Muscle of leg (tissue), 3 donors: ENCODE measurements at regions not wholly inside any gene's neighbourhood (a gene's known extent, or its start where the extent isn't known, plus 50 kb on each side); places are given as distances from the start of the nearest gene placed in this dataset.
A peak's percentile ranks its signal among the peaks of the same experiment; 100 is the strongest.

ENCODE experiments used
- DNase-seq: peaks from one replicate; pipeline ENCODE4 v3.0.0; 2013
- H3K27ac ChIP-seq: one replicate; pipeline ENCODE4 v1.5.1; 2013; ENCODE audit warnings: mild to moderate bottlenecking, low read length, control low read depth
- H3K27me3 ChIP-seq: one replicate; pipeline ENCODE4 v1.6.1; 2013; ENCODE audit warnings: low read length; ENCODE audit not compliant: control insufficient read depth, insufficient read depth
- H3K36me3 ChIP-seq: one replicate; pipeline ENCODE4 v1.6.1; 2013; ENCODE audit warnings: low read length; ENCODE audit not compliant: control insufficient read depth, insufficient read depth
- H3K4me1 ChIP-seq: one replicate; pipeline ENCODE4 v1.6.1; 2013; ENCODE audit warnings: low read length; ENCODE audit not compliant: control insufficient read depth, insufficient read depth
- H3K4me3 ChIP-seq: one replicate; pipeline ENCODE4 v1.5.1; 2013; ENCODE audit warnings: low read length, control low read depth
- H3K9me3 ChIP-seq: replicated peaks from 2 replicates; pipeline ENCODE4 v1.6.1; 2013; ENCODE audit warnings: low read depth, low read length; ENCODE audit not compliant: control insufficient read depth
- WGBS: methylation state at CpG from one replicate; pipeline ENCODE4 v1.1.5; 2013; ENCODE audit warnings: missing lambda C conversion rate; ENCODE audit not compliant: insufficient coverage; 5-methylcytosine and 5-hydroxymethylcytosine counted together

GRCh38 chr18:72201032-72201431 lies 343.1 kb downstream of the CBLN2 start:
- no peaks in the 10 kb centered on the region for H3K9me3 ChIP-seq
- no peak overlapping the region for H3K4me3 ChIP-seq
- no peaks in the 10 kb centered on the region for H3K4me1 ChIP-seq
- no peaks in the 10 kb centered on the region for H3K36me3 ChIP-seq
- no peak for DNase-seq
- no peak overlapping the region for H3K27ac ChIP-seq
- no peaks in the 10 kb centered on the region for H3K27me3 ChIP-seq

DNA sequence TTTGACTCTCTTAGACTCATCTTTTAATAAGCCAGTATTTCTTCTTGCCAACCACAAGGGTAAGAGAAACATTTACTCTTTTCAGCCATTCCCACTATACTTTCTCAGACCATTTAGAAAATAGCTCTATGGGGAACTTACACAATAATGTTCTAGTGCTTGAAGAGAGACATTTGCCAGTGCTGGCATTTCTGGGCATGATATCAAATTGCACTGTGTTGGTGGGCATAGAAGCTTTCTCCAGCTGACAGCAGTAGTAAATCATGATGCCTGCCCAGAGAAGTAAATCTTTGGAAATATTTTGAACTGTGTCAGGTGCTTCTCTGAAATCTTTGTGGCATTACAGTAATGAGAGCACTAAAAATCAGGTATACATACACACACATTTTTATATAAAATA lies 346.6 kb downstream of the CBLN2 start:
- Histone ChIP-seq H3K27ac (no peak overlapping the region), H3K36me3 (no peaks in the 10 kb centered on the region), H3K4me3 (no peak overlapping the region), H3K9me3 (no peaks in the 10 kb centered on the region), H3K4me1 (no peaks in the 10 kb centered on the region), H3K27me3 (no peaks in the 10 kb centered on the region)
- peak; percentile 39 for DNase-seq

DNA sequence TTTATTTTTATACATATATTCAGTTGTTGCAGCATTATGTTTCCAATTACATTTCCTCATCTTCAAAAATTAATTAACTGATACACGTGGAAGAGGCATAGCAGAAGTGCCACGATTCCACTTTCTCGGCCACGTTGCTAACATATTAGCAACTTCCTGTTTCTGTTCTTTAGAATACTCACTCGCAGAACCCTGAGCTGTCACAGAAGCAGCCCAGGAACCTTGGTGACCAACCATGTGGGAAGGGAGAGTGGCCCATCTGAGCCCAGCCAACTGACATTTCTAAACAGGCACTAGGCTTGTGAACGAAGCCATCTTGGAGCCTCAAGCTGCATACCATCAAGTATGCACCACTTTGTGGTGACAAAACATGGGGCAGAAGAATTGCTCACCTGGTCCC lies 350.1 kb downstream of the CBLN2 start:
- no peak overlapping the region for H3K4me3 ChIP-seq
- H3K27me3 ChIP-seq: no peaks in the 10 kb centered on the region
- no peaks in the 10 kb centered on the region for H3K9me3 ChIP-seq
- H3K27ac ChIP-seq: no peak overlapping the region
- WGBS: 40% methylated on average over 1 of the region's 6 CpGs
- H3K36me3 ChIP-seq: no peaks in the 10 kb centered on the region
- no peaks in the 10 kb centered on the region for H3K4me1 ChIP-seq
- no peak for DNase-seq

GRCh38 chr18:72187956-72188355 lies 356.2 kb downstream of the CBLN2 start:
- no CpG with 5 or more reads among the region's 2 CpGs for WGBS
- DNase-seq: no peak
- H3K36me3 ChIP-seq: no peaks in the 10 kb centered on the region

GRCh38 chr18:72181241-72181764 lies 362.8 kb downstream of the CBLN2 start:
- no peak for DNase-seq
- Histone ChIP-seq H3K27me3 (no peaks in the 10 kb centered on the region), H3K4me1 (no peaks in the 10 kb centered on the region), H3K36me3 (no peaks in the 10 kb centered on the region), H3K9me3 (peaks cover 5% of the 10 kb centered on the region), H3K27ac (no peak overlapping the region), H3K4me3 (no peak overlapping the region)
- 67% methylated on average over 1 of the region's 4 CpGs for WGBS

More at GRCh38 chr18:72187956-72188355, 356.2 kb downstream of the CBLN2 start:
- H3K9me3 ChIP-seq: no peaks in the 10 kb centered on the region
- H3K27me3 ChIP-seq: no peaks in the 10 kb centered on the region
- no peak overlapping the region for H3K27ac ChIP-seq
- no peak overlapping the region for H3K4me3 ChIP-seq
- no peaks in the 10 kb centered on the region for H3K4me1 ChIP-seq

DNA sequence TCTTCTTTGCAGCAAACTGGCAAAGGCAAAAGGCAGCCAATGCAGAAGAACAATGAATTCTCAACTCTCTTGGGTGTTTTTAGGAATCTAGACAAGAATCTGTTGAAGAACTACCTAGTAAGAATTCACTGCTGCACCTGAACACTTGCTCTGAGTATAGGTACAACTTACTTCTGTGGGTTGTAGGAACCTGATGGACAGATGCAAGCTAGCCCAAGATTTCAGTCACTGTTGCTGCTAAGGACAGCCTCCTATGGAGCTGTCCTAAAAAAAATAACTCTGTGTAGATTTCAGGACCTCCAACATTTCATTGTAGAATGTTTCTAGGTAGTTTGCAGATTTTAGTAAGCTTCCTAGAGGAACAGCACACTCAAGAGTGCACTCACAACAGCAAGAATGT lies 363.5 kb downstream of the CBLN2 start:
- H3K27ac ChIP-seq: no peak overlapping the region
- no peaks in the 10 kb centered on the region for H3K36me3 ChIP-seq
- H3K27me3 ChIP-seq: no peaks in the 10 kb centered on the region
- no peak overlapping the region for H3K4me3 ChIP-seq
- DNase-seq: no peak
- no peaks in the 10 kb centered on the region for H3K4me1 ChIP-seq
- peaks cover 7% of the 10 kb centered on the region for H3K9me3 ChIP-seq

DNA sequence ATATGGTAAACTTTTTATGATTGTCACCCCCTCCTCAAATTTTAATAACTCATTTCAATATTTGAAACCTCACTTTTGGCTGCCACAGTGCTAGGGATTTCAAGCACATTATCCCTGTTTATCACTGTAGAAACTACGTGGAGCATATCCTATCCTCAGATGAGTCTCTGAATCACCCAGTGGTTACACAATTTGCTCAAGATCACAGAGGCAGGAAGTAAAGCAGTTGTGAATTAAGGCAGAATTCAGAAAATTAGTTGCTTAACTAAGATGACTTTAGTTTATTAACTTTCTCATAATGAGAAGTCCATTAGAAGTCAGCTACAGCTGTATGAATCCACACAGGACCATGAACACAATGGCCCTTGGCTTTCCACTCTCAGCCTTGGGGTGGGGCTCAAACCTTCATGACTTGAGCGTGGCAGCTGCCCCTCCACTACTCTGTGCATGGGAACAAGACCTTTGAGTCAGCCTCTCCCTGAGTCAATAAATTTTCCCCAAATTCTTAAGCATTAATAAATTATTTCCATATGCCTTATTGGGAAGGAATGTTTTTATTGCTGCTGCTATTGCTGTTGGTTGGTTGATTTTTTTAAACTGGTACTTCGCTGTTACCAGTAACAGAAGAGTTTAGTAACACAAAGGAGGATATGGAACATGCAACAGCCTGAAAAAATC lies 369.0 kb downstream of the CBLN2 start:
- no peak for DNase-seq
- WGBS: no CpG with 5 or more reads among the region's 3 CpGs

GRCh38 chr18:72171596-72171995 lies 372.5 kb downstream of the CBLN2 start:
- Histone ChIP-seq H3K27ac (no peak overlapping the region), H3K27me3 (no peaks in the 10 kb centered on the region), H3K4me1 (no peaks in the 10 kb centered on the region), H3K4me3 (no peak overlapping the region), H3K9me3 (peaks cover 4% of the 10 kb centered on the region), H3K36me3 (no peaks in the 10 kb centered on the region)
- no peak for DNase-seq
- WGBS: no CpG with 5 or more reads among the region's 2 CpGs

More for the DNA sequence above, 369.0 kb downstream of the CBLN2 start:
- H3K36me3 ChIP-seq: no peaks in the 10 kb centered on the region
- peaks cover 5% of the 10 kb centered on the region for H3K9me3 ChIP-seq
- H3K27me3 ChIP-seq: no peaks in the 10 kb centered on the region
- H3K4me3 ChIP-seq: no peak overlapping the region
- H3K27ac ChIP-seq: no peak overlapping the region
- no peaks in the 10 kb centered on the region for H3K4me1 ChIP-seq

- no CpG with 5 or more reads among the region's 1 CpG for WGBS
- no peak for DNase-seq
- H3K36me3 ChIP-seq: no peaks in the 10 kb centered on the region
- H3K27me3 ChIP-seq: no peaks in the 10 kb centered on the region
- no peaks in the 10 kb centered on the region for H3K9me3 ChIP-seq
- H3K27ac ChIP-seq: no peak overlapping the region
- no peaks in the 10 kb centered on the region for H3K4me1 ChIP-seq
- no peak overlapping the region for H3K4me3 ChIP-seq
Observed at GRCh38 chr18:72161691-72162090, 382.5 kb downstream of the CBLN2 start.

DNA sequence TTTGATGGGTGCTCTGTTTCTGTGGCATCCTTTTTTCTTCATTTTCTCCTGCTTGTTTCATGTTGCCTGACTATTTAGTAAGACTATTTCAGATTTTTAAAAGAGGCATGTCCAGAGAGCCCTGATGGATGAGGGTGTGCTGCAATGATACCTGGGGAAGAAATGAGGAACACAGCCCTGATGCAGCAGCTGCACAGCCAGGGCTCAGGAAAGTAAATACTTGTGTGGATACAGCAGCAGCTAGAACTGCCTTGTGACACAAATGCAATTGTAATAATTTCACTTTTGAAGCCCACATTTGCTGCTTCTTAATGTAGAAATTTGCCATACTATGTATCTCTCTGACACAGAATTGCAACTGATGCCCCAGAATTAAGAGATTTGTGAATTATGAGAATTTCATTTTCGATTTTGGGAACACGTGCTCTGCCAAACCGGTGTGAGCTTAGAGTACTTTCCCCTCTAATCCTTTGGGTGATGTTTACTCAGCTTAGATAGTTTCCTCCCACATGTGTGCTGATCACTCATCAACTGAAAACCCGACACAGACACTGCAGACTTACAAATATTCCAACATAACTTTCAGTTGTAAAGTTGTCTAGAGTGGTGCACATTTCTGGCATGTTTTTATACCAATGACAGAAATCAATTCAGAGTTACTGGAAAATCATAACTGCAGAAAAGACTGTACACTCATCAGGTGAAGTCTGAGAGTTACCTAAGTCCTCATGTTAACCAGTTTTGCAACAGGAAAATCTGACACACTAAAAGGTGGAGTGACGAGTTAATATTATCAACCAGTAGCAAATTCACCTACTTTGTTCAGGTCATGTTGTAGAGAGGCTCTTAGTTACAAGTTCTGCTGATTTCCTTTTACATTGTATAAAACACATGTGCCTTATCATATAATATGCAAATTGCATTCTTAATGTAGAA lies 383.4 kb downstream of the CBLN2 start:
- Histone ChIP-seq H3K36me3 (no peaks in the 10 kb centered on the region), H3K9me3 (no peaks in the 10 kb centered on the region), H3K27ac (no peak overlapping the region), H3K4me3 (no peak overlapping the region), H3K27me3 (no peaks in the 10 kb centered on the region), H3K4me1 (no peaks in the 10 kb centered on the region)
- no peak for DNase-seq
- 33% methylated on average over 1 of the region's 5 CpGs for WGBS
